ENCODE measurements at regions not wholly inside any gene's neighbourhood (a gene's known extent, or its start where the extent isn't known, plus 50 kb on each side); places are given as distances from the start of the nearest gene placed in this dataset.

- no peak for TF ChIP-seq CTCF (IDR thresholded peaks at IDR 0.05; ENCODE audit: low read depth, low read length, missing control alignments)
- no peak for DNase-seq (ENCODE audit: low read depth)
- no peak overlapping the region for H3K4me3 ChIP-seq (ENCODE audit: low read depth, low read length)
- in situ Hi-C loops (cut with HindIII; ENCODE audit: low sequenced_read_pairs): no loop called here
Measured at GRCh38 chr16:13439766-13440165, 480.2 kb upstream of the ERCC4 start.

DNA sequence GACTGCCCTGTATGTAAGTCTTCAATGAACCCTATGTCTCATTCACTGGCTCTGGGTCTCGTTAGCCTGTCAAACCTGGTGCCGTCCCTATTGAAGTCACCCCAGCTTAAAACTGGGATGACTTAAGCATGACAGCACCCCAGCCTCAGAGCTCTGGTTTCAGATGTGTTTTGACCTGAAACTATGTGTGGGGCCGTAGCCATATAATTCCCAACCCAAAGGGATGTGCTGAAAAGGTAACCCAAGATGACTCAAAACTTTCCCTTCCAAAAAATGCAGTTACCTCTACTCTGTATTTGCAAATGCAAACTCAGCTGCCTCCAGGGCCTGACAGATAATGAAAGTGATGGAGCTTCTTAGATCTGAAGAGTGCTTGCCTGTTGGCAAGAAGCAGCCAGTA, 478.3 kb upstream of the ERCC4 start:
- TF ChIP-seq CTCF (IDR thresholded peaks at IDR 0.05; ENCODE audit: low read depth, low read length, missing control alignments): no peak
- no peak overlapping the region for H3K4me3 ChIP-seq (ENCODE audit: low read depth, low read length)
- no peak for DNase-seq (ENCODE audit: low read depth)
- in situ Hi-C loops (cut with HindIII; ENCODE audit: low sequenced_read_pairs): no loop called here

GRCh38 chr16:13448346-13448745, 471.6 kb upstream of the ERCC4 start:
- no peak for DNase-seq (ENCODE audit: low read depth)
- no peak overlapping the region for H3K4me3 ChIP-seq (ENCODE audit: low read depth, low read length)
- TF ChIP-seq CTCF (IDR thresholded peaks at IDR 0.05; ENCODE audit: low read depth, low read length, missing control alignments): no peak
- in situ Hi-C loops (cut with HindIII; ENCODE audit: low sequenced_read_pairs): no loop called here

DNA sequence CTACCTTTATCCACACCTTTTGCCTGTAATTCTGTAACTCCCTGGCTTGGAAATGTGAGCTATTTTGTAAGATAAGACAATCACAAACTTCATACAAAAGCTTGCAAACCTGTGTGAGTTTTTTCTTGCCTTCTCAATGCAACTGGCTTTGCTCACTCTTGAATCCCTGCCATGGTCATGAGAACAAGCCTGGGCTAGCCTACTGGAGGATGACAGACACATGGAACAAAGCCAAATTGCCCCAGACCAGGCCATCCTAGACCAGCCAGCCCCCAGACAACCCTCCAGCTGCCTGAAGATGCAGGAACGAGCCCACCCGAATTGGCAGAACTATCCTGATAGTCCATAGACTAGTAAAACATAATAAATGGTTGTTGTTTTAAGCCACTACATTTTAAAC, 466.6 kb upstream of the ERCC4 start:
- no peak for TF ChIP-seq CTCF (IDR thresholded peaks at IDR 0.05; ENCODE audit: low read depth, low read length, missing control alignments)
- H3K4me3 ChIP-seq (ENCODE audit: low read depth, low read length): no peak overlapping the region
- no peak for DNase-seq (ENCODE audit: low read depth)
- in situ Hi-C loops (cut with HindIII; ENCODE audit: low sequenced_read_pairs): no loop called here

- peak; percentile 48 for TF ChIP-seq CTCF (IDR thresholded peaks at IDR 0.05; ENCODE audit: low read depth, low read length, missing control alignments)
- in situ Hi-C loops (cut with HindIII; ENCODE audit: low sequenced_read_pairs): no loop called here
- DNase-seq (ENCODE audit: low read depth): peak; percentile 29
- H3K4me3 ChIP-seq (ENCODE audit: low read depth, low read length): no peak overlapping the region
Measured at GRCh38 chr16:13453938-13454553, 465.9 kb upstream of the ERCC4 start.

GRCh38 chr16:13463619-13464018, 456.3 kb upstream of the ERCC4 start:
- no peak for DNase-seq (ENCODE audit: low read depth)
- TF ChIP-seq CTCF (IDR thresholded peaks at IDR 0.05; ENCODE audit: low read depth, low read length, missing control alignments): no peak
- in situ Hi-C loops (cut with HindIII; ENCODE audit: low sequenced_read_pairs): no loop called here
- no peak overlapping the region for H3K4me3 ChIP-seq (ENCODE audit: low read depth, low read length)
